ENCODE measurements at regions not wholly inside any gene's neighbourhood (a gene's known extent, or its start where the extent isn't known, plus 50 kb on each side); places are given as distances from the start of the nearest gene placed in this dataset.

DNA sequence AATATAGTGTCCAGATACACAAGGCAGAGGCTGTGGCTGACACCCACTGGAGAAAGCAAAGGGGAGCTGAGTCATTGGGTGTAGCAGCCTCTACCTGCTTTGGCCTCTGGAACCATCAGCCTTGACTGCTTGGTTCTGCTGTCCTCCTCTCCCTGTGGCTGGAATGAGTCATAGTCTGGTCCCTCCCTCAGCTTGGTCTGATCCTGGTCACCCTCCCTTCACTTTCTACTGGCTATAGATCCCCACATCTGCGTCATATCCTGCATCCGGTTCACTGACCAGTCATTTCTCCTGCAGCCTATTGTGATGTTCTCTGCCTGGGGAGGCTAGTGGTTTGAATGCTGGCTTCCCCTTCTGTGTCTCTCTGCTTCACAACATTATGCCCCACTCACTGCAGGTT is 372.8 kb upstream of the DAB1 start:
- no peaks in the 10 kb centered on the region for H3K9me3 ChIP-seq (ENCODE audit: control insufficient read depth, low read length)
- no peak overlapping the region for H3K27ac ChIP-seq
- H2AFZ ChIP-seq, result no peak overlapping the region
- H3K27me3 ChIP-seq (ENCODE audit: control insufficient read depth, insufficient read depth, low read length), result no peaks in the 10 kb centered on the region
- H3K36me3 ChIP-seq (ENCODE audit: control insufficient read depth, insufficient read depth, low read length), result no peaks in the 10 kb centered on the region
- no peak overlapping the region for H3K9ac ChIP-seq
- no peaks in the 10 kb centered on the region for H3K4me1 ChIP-seq
- H3K4me3 ChIP-seq (ENCODE audit: low read depth, low read length), result no peak overlapping the region
- TF ChIP-seq, protein P1, sequence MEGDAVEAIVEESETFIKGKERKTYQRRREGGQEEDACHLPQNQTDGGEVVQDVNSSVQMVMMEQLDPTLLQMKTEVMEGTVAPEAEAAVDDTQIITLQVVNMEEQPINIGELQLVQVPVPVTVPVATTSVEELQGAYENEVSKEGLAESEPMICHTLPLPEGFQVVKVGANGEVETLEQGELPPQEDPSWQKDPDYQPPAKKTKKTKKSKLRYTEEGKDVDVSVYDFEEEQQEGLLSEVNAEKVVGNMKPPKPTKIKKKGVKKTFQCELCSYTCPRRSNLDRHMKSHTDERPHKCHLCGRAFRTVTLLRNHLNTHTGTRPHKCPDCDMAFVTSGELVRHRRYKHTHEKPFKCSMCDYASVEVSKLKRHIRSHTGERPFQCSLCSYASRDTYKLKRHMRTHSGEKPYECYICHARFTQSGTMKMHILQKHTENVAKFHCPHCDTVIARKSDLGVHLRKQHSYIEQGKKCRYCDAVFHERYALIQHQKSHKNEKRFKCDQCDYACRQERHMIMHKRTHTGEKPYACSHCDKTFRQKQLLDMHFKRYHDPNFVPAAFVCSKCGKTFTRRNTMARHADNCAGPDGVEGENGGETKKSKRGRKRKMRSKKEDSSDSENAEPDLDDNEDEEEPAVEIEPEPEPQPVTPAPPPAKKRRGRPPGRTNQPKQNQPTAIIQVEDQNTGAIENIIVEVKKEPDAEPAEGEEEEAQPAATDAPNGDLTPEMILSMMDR (IDR thresholded peaks at IDR 0.05), result no peak
- H3K79me2 ChIP-seq, result no peaks in the 10 kb centered on the region
- no peak overlapping the region for H3K4me2 ChIP-seq (ENCODE audit: low read length)

DNA sequence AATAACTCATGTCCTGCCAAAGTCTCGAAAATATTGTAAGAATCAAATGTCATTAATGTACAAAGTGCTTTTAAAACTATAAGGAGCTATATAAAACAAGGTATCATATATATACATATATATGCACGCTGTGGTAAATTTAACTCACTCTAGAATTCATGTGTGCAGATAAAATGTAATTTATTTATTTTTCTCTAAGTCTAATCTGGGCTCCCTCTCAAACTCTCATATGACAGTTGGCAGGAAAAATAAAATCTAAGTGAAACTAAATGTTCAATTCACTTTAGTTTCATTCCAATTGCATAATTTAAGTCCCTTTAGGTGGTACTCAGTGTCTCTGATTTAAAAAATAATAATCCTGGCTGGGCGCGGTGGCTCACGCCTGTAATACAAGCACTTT is 372.0 kb upstream of the DAB1 start:
- no peaks in the 10 kb centered on the region for H3K36me3 ChIP-seq (ENCODE audit: control insufficient read depth, insufficient read depth, low read length)
- no peaks in the 10 kb centered on the region for H3K27me3 ChIP-seq (ENCODE audit: control insufficient read depth, insufficient read depth, low read length)
- H3K9ac ChIP-seq, result no peak overlapping the region
- H3K27ac ChIP-seq, result no peak overlapping the region
- no peaks in the 10 kb centered on the region for H3K4me1 ChIP-seq
- no peak overlapping the region for H3K4me2 ChIP-seq (ENCODE audit: low read length)
- TF ChIP-seq, protein P1 (IDR thresholded peaks at IDR 0.05), result no peak
- no peak overlapping the region for H2AFZ ChIP-seq
- H3K9me3 ChIP-seq (ENCODE audit: control insufficient read depth, low read length), result no peaks in the 10 kb centered on the region
- no peaks in the 10 kb centered on the region for H3K79me2 ChIP-seq
- no peak overlapping the region for H3K4me3 ChIP-seq (ENCODE audit: low read depth, low read length)

DNA sequence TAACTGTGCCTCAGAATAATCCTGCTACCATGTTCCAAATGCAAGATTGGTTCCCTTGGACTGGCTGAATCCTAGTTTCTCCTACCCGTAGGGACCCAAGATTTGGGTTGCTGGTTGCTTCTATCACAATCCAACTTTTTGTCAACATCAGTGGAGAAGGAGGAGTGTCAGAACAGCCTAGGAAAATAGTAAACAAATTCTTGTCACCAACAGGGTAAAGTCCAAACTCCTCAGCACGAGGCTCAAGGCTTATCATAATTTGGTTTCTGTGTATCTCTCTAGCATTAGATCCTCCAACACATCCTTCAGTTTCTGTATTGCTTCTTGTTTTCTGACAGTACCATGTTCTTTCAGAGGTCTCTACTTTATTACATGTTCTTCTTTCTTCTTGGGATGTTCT is 370.2 kb upstream of the DAB1 start:
- H3K27ac ChIP-seq, result no peak overlapping the region
- H2AFZ ChIP-seq, result no peak overlapping the region
- TF ChIP-seq, protein P1 (IDR thresholded peaks at IDR 0.05), result no peak
- H3K4me1 ChIP-seq, result no peaks in the 10 kb centered on the region
- H3K4me3 ChIP-seq (ENCODE audit: low read depth, low read length), result no peak overlapping the region
- H3K36me3 ChIP-seq (ENCODE audit: control insufficient read depth, insufficient read depth, low read length), result no peaks in the 10 kb centered on the region
- H3K4me2 ChIP-seq (ENCODE audit: low read length), result no peak overlapping the region
- H3K9ac ChIP-seq, result no peak overlapping the region
- no peaks in the 10 kb centered on the region for H3K9me3 ChIP-seq (ENCODE audit: control insufficient read depth, low read length)
- H3K79me2 ChIP-seq, result no peaks in the 10 kb centered on the region
- no peaks in the 10 kb centered on the region for H3K27me3 ChIP-seq (ENCODE audit: control insufficient read depth, insufficient read depth, low read length)

DNA sequence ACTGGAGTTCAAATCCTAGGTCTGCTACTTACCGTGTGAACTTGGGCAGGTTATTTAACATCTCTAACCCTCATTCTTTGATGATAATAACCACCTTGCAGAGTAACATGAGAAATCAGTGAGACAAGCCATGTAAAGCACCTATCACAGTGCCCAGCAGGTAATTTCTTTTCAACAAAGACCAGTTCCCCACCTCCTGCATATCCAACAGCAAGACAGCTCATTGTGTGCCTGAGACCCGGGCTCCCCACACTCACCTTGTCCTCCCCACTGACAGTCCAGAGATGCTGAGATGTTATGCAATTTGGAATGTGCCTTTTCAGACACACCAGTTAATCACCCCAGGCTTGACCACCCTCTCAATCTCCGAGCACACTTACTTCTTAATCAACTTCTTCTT is 367.6 kb upstream of the DAB1 start:
- H3K27me3 ChIP-seq (ENCODE audit: control insufficient read depth, insufficient read depth, low read length), result no peaks in the 10 kb centered on the region
- TF ChIP-seq, protein P1 (IDR thresholded peaks at IDR 0.05), result no peak
- H3K79me2 ChIP-seq, result no peaks in the 10 kb centered on the region
- no peaks in the 10 kb centered on the region for H3K9me3 ChIP-seq (ENCODE audit: control insufficient read depth, low read length)
- H3K9ac ChIP-seq, result no peak overlapping the region
- no peak overlapping the region for H2AFZ ChIP-seq
- no peaks in the 10 kb centered on the region for H3K36me3 ChIP-seq (ENCODE audit: control insufficient read depth, insufficient read depth, low read length)
- H3K27ac ChIP-seq, result no peak overlapping the region
- no peaks in the 10 kb centered on the region for H3K4me1 ChIP-seq
- H3K4me2 ChIP-seq (ENCODE audit: low read length), result no peak overlapping the region
- no peak overlapping the region for H3K4me3 ChIP-seq (ENCODE audit: low read depth, low read length)

DNA sequence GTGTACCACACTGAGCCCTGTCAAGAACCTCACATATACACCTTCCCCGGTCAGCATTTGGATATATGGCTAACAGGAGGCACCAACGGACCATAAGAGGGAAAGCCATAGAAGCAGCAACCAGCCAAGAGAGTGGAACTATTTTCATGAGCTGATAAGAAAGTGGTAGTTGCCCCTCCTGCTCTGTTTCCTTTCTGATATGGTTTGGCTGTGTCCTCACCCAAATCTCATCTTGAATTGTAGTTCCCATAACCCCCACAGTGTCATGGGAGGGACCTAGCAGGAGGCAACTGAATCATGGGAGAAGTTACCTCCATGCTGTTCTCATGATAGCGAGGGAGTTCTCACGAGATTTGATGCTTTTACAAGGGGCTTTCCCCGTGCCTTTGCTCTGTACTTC is 366.1 kb upstream of the DAB1 start:
- no peak overlapping the region for H3K27ac ChIP-seq
- no peak overlapping the region for H3K4me2 ChIP-seq (ENCODE audit: low read length)
- no peaks in the 10 kb centered on the region for H3K36me3 ChIP-seq (ENCODE audit: control insufficient read depth, insufficient read depth, low read length)
- no peaks in the 10 kb centered on the region for H3K4me1 ChIP-seq
- no peaks in the 10 kb centered on the region for H3K79me2 ChIP-seq
- TF ChIP-seq, protein P1 (IDR thresholded peaks at IDR 0.05), result no peak
- no peak overlapping the region for H3K9ac ChIP-seq
- H3K27me3 ChIP-seq (ENCODE audit: control insufficient read depth, insufficient read depth, low read length), result no peaks in the 10 kb centered on the region
- no peak overlapping the region for H3K4me3 ChIP-seq (ENCODE audit: low read depth, low read length)
- no peak overlapping the region for H2AFZ ChIP-seq
- H3K9me3 ChIP-seq (ENCODE audit: control insufficient read depth, low read length), result no peaks in the 10 kb centered on the region

All from parathyroid adenoma (tissue), 2 donors.